Type B pancreatic cell (in vitro differentiated cells): ENCODE measurements at regions not wholly inside any gene's neighbourhood (a gene's known extent, or its start where the extent isn't known, plus 50 kb on each side); places are given as distances from the start of the nearest gene placed in this dataset.

ENCODE experiments used
- DNase-seq: peaks from one replicate; pipeline ENCODE4 v3.0.0; 2021; ENCODE audit warnings: mixed read lengths; ENCODE audit not compliant: unreplicated experiment; ENCODE audit errors: extremely low spot score
- H3K27ac Mint-ChIP-seq: 2 replicates; pipeline ENCODE4 v1.8.0; 2021; ENCODE audit warnings: mild to moderate bottlenecking, mixed read lengths
- H3K27me3 Mint-ChIP-seq: 2 replicates; pipeline ENCODE4 v1.8.0; 2021; ENCODE audit warnings: mixed read lengths
- H3K36me3 Mint-ChIP-seq: 2 replicates; pipeline ENCODE4 v1.8.0; 2021; ENCODE audit warnings: mixed read lengths
- H3K4me1 Mint-ChIP-seq: one replicate; pipeline ENCODE4 v1.8.0; 2021; ENCODE audit warnings: mixed read lengths; ENCODE audit not compliant: unreplicated experiment
- H3K4me3 Mint-ChIP-seq: 2 replicates; pipeline ENCODE4 v1.8.0; 2021; ENCODE audit warnings: mild to moderate bottlenecking, mixed read lengths
- H3K9me3 Mint-ChIP-seq: 2 replicates; pipeline ENCODE4 v1.8.0; 2021; ENCODE audit warnings: mixed read lengths
- CTCF ChIP-seq: fragments of 200-600 bp; sonication (generic); conservative IDR thresholded peaks from 2 replicates; pipeline ENCODE4 v1.5.0; 2021; ENCODE audit warnings: antibody characterized with exemption, mild to moderate bottlenecking

- peaks cover 27% of the 10 kb centered on the region for H3K4me1 Mint-ChIP-seq
- peaks cover 81% of the 10 kb centered on the region for H3K27me3 Mint-ChIP-seq
- no peak for DNase-seq
- no peak overlapping the region for H3K27ac Mint-ChIP-seq
- H3K9me3 Mint-ChIP-seq, result no peaks in the 10 kb centered on the region
- TF ChIP-seq CTCF, result no peak
- no peak overlapping the region for H3K4me3 Mint-ChIP-seq
- no peaks in the 10 kb centered on the region for H3K36me3 Mint-ChIP-seq
These were observed 146.3 kb upstream of the FOXF1 start for GRCh38 chr16:86363836-86364618.

DNA sequence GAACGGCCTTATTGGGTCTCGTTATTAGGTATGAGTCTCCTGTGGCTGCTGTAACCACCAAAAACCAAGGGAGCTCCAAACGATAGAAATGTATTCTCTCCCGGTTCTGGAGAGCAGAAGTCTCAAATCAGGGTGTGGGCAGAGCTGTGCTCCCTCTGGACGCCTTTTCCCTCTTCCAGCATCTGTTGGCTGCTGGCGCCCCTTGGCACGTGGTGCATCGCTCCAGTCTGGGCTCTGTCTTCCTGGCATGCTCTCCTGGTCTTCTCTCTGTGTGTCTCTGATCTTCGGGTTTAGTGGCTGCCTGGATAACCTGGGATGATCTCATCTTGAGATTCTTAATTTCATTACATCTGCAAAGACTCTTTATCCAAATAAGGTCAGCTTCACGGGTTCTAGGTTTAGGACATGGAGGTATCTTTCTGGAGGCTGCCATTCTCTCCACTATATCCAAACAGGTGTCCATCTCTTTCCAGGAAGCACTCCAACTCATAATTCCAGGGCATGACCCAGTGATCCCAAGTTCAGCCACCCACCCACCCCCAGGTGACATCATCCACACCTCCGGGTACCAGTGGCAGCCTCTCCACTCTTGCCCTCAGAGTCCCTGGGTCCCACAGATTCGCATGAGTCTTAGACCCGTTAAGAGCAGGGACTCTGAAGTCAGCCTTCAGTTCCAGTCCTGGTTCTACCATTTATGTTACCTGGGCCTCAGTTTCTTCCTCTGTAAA is 145.5 kb upstream of the FOXF1 start:
- Mint-ChIP-seq H3K4me1 (peaks cover 27% of the 10 kb centered on the region), H3K9me3 (no peaks in the 10 kb centered on the region), H3K27ac (no peak overlapping the region), H3K36me3 (no peaks in the 10 kb centered on the region), H3K4me3 (no peak overlapping the region), H3K27me3 (peaks cover 73% of the 10 kb centered on the region)
- no peak for DNase-seq
- TF ChIP-seq CTCF, result no peak

GRCh38 chr16:86365513-86366273 is 144.6 kb upstream of the FOXF1 start:
- Mint-ChIP-seq H3K4me1 (peaks cover 33% of the 10 kb centered on the region), H3K9me3 (no peaks in the 10 kb centered on the region), H3K4me3 (no peak overlapping the region), H3K36me3 (no peaks in the 10 kb centered on the region), H3K27ac (no peak overlapping the region), H3K27me3 (peaks cover 77% of the 10 kb centered on the region)
- TF ChIP-seq CTCF, result no peak
- no peak for DNase-seq

GRCh38 chr16:86366481-86366880 is 143.8 kb upstream of the FOXF1 start:
- Mint-ChIP-seq H3K9me3 (no peaks in the 10 kb centered on the region), H3K27ac (no peak overlapping the region), H3K4me3 (no peak overlapping the region), H3K27me3 (peaks cover 76% of the 10 kb centered on the region), H3K4me1 (peaks cover 33% of the 10 kb centered on the region), H3K36me3 (no peaks in the 10 kb centered on the region)
- no peak for DNase-seq
- TF ChIP-seq CTCF, result no peak

DNA sequence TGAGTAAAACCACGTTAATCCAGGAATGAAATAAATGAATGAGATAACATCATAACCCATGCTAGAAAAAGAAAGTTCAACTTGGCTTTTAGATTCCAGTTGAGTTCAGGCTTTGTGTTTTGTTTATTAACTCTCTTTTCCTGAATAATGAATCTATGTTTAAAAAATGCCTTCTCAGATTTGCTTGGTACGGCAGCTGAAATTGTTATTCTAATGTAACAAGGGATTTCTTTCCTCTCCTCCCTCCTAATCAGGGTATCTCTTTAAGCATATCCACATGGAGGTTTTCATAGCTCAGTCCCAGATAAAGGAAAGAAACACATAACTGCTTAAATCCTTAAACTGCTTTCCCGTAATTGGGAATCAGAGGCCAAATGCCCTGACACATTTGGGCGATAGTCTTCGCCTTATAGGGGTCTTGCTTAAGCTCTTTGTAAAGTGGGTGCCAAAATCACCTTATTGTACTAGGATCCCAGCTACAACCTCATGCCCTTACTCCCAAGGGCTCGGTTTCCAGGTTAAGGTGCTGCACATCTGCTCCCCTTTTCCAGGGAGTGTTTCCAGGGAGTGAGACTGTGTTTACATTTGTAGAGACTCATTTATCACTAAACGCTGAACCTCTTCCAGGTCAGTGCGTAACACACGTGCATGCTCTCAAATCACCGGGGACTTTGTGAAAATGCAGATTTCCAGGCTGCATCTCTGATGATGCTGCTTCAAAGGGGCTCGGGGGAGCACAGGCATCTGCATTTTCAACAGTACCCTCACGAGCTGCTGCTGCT is 142.8 kb upstream of the FOXF1 start:
- no peaks in the 10 kb centered on the region for H3K36me3 Mint-ChIP-seq
- no peak for TF ChIP-seq CTCF
- H3K9me3 Mint-ChIP-seq, result no peaks in the 10 kb centered on the region
- H3K4me1 Mint-ChIP-seq, result peaks cover 30% of the 10 kb centered on the region
- peaks cover 72% of the 10 kb centered on the region for H3K27me3 Mint-ChIP-seq
- H3K27ac Mint-ChIP-seq, result no peak overlapping the region
- H3K4me3 Mint-ChIP-seq, result no peak overlapping the region
- no peak for DNase-seq
